Left ventricle myocardium inferior (tissue), 1 donor: ENCODE measurements at regions not wholly inside any gene's neighbourhood (a gene's known extent, or its start where the extent isn't known, plus 50 kb on each side); places are given as distances from the start of the nearest gene placed in this dataset.
"Not testable (repeated sequence)": the region's sequence is repeated elsewhere in the genome, so short reads cannot be mapped to it uniquely, and the experiment has no call there.

Source experiments
- DNase-seq: peaks from one replicate; pipeline ENCODE4 v3.0.0-alpha.2; 2020
- H3K27ac ChIP-seq: fragments of 200-600 bp; replicated peaks from 2 replicates; pipeline ENCODE4 v1.8.0; 2021
- H3K27me3 ChIP-seq: fragments of 200-600 bp; 2 replicates; pipeline ENCODE4 v1.8.0; 2021; ENCODE audit warnings: low read depth
- H3K36me3 ChIP-seq: fragments of 200-600 bp; 2 replicates; pipeline ENCODE4 v1.8.0; 2021
- H3K4me1 ChIP-seq: fragments of 200-600 bp; 2 replicates; pipeline ENCODE4 v1.8.0; 2021
- H3K4me3 ChIP-seq: fragments of 200-600 bp; 2 replicates; pipeline ENCODE4 v1.8.0; 2021; ENCODE audit warnings: mild to moderate bottlenecking, moderate library complexity
- H3K9me3 ChIP-seq: fragments of 200-600 bp; replicated peaks from 2 replicates; pipeline ENCODE4 v1.8.0; 2021
- CTCF ChIP-seq: fragments of 200-600 bp; IDR thresholded peaks from 2 replicates; pipeline ENCODE4 v1.8.0; 2021; ENCODE audit warnings: antibody characterized with exemption, mild to moderate bottlenecking, borderline replicate concordance
- intact Hi-C: fragments of 100-400 bp; cut with micrococcal nuclease; formaldehyde crosslinking; loops from one replicate; pipeline ENCODE4 v1.11.0; 2022
- donor health status: DM: no; HTN: yes; CAD: no; lungs with severe emphysema.

GRCh38 chr1:47533793-47534328 is 96.0 kb downstream of the FOXD2 start:
- H3K4me1 ChIP-seq, result peaks cover 34% of the 10 kb centered on the region
- DNase-seq, result no peak
- H3K27ac ChIP-seq, result peak overlapping the region; percentile 57
- H3K4me3 ChIP-seq, result peak overlapping the region; percentile 65
- H3K9me3 ChIP-seq, result peaks cover 13% of the 10 kb centered on the region
- TF ChIP-seq CTCF, result no peak
- peaks cover 7% of the 10 kb centered on the region for H3K27me3 ChIP-seq
- intact Hi-C loops, result no loop called here
- H3K36me3 ChIP-seq, result no peaks in the 10 kb centered on the region

GRCh38 chr1:47534436-47534835 is 96.6 kb downstream of the FOXD2 start:
- no peak for DNase-seq

GRCh38 chr1:47536646-47537118 is 98.8 kb downstream of the FOXD2 start:
- no peak overlapping the region for H3K27ac ChIP-seq
- no peak for TF ChIP-seq CTCF
- H3K27me3 ChIP-seq, result peaks cover 13% of the 10 kb centered on the region
- intact Hi-C loops, result no loop called here
- H3K4me1 ChIP-seq, result peaks cover 34% of the 10 kb centered on the region
- no peak overlapping the region for H3K4me3 ChIP-seq
- no peak for DNase-seq
- H3K9me3 ChIP-seq, result peaks cover 4% of the 10 kb centered on the region
- no peaks in the 10 kb centered on the region for H3K36me3 ChIP-seq

More at GRCh38 chr1:47534436-47534835, 96.6 kb downstream of the FOXD2 start:
- Histone ChIP-seq H3K9me3 (peaks cover 7% of the 10 kb centered on the region), H3K4me3 (no peak overlapping the region), H3K36me3 (no peaks in the 10 kb centered on the region), H3K27ac (peak overlapping the region; percentile 28), H3K27me3 (peaks cover 7% of the 10 kb centered on the region), H3K4me1 (peaks cover 34% of the 10 kb centered on the region)
- intact Hi-C loops, result no loop called here
- no peak for TF ChIP-seq CTCF

DNA sequence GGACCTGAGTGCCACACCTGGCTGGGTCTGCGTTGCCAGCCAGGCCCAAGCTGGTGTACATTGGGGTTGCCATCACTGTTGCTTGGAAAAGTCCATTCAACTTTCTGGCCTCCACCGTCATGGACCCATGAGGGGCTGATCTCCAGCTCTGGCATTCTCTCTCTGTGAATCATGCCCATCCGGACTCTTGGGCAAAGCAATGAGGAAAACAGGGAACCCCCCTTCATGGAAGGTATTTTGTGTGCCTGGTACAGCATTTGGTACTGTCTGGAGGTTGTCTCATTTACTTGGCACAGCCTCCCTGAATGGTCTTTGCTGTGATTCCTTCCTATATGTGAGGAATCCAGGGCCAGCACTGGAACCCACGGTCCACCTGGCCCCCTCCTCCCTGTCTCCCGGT is 99.4 kb downstream of the FOXD2 start:
- Histone ChIP-seq H3K36me3 (no peaks in the 10 kb centered on the region), H3K4me3 (no peak overlapping the region), H3K4me1 (peaks cover 33% of the 10 kb centered on the region), H3K27me3 (peaks cover 18% of the 10 kb centered on the region), H3K27ac (no peak overlapping the region), H3K9me3 (peaks cover 10% of the 10 kb centered on the region)
- TF ChIP-seq CTCF, result no peak
- DNase-seq, result no peak
- intact Hi-C loops, result no loop called here

- intact Hi-C loops, result no loop called here
These were observed 100.1 kb downstream of the FOXD2 start for GRCh38 chr1:47537966-47538365.

GRCh38 chr1:47538530-47538929 is 100.7 kb downstream of the FOXD2 start:
- H3K4me3 ChIP-seq, H3K27ac ChIP-seq, H3K36me3 ChIP-seq, DNase-seq, intact Hi-C loops: not testable (repeated sequence)
- H3K9me3 ChIP-seq, result peaks cover 13% of the 10 kb centered on the region
- peaks cover 25% of the 10 kb centered on the region for H3K27me3 ChIP-seq
- H3K4me1 ChIP-seq, result peaks cover 21% of the 10 kb centered on the region

More at GRCh38 chr1:47537966-47538365, 100.1 kb downstream of the FOXD2 start:
- DNase-seq, result no peak
- peaks cover 26% of the 10 kb centered on the region for H3K4me1 ChIP-seq
- no peaks in the 10 kb centered on the region for H3K36me3 ChIP-seq
- no peak for TF ChIP-seq CTCF
- H3K4me3 ChIP-seq, result no peak overlapping the region
- no peak overlapping the region for H3K27ac ChIP-seq
- H3K9me3 ChIP-seq, result peaks cover 13% of the 10 kb centered on the region
- peaks cover 25% of the 10 kb centered on the region for H3K27me3 ChIP-seq

DNA sequence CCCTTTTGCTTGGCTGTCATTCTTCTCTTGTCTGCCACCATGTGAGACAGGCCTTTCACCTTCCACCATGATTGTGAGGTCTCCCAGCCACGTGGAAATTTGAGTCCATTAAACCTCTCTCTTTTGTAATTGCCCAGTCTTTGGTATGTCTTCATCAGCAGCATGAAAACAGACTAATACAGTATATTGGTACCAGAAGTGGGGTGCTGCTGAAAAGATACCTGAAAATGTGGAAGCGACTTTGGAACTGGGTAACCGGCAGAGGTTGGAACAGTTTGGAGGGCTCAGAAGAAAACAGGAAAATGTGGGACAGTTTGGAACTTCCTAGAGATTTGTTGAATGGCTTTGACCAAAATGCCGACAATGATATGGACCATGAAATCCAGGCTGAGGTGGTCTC is 103.9 kb downstream of the FOXD2 start:
- H3K4me1 ChIP-seq, H3K4me3 ChIP-seq, H3K27ac ChIP-seq, H3K36me3 ChIP-seq, intact Hi-C loops, DNase-seq: not testable (repeated sequence)
- H3K9me3 ChIP-seq, result peaks cover 13% of the 10 kb centered on the region
- H3K27me3 ChIP-seq, result peaks cover 18% of the 10 kb centered on the region

DNA sequence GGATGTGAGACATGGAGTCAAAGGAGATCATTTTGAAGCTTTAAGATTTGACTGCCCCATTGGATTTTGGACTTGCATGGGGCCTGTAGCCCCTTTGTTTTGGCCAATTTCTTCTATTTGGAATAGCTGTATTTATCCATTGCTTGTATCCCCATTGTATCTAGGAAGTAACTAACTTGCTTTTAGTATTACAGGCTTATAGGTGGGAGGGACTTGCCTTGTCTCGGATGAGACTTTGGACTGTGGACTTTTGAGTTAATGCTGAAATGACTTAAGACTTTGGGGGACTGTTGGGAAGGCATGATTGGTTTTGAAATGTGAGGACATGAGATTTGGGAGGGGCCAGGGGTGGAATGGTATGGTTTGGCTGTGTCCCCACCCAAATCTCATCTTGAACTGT is 105.2 kb downstream of the FOXD2 start:
- H3K27me3 ChIP-seq, result peaks cover 24% of the 10 kb centered on the region
- intact Hi-C loops, H3K4me1 ChIP-seq, H3K36me3 ChIP-seq, H3K4me3 ChIP-seq, DNase-seq, H3K27ac ChIP-seq: not testable (repeated sequence)
- peaks cover 13% of the 10 kb centered on the region for H3K9me3 ChIP-seq
